ENCODE measurements at regions not wholly inside any gene's neighbourhood (a gene's known extent, or its start where the extent isn't known, plus 50 kb on each side); places are given as distances from the start of the nearest gene placed in this dataset.

DNA sequence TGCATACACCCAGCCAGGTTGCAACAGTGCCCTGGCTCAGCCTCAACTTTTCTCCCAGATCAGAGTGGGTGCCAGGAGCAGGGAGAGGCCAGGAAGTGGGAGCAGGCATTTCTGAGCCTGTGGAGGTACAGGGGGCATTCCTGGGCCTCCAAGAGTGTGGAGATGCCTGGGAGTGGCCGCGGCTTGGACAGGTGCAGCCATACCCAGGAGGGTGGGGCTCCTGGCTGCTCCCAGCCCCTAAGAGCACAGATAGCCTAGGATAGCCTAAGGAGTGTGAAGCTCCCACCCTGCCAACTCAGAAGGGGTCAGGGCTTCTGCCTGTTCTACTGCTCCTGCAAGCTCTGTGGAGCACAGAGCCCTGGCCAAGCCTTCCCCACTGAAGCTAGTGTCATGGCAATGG lies 543.4 kb downstream of the RPL10L start:
- no peak for TF ChIP-seq DNMT1 (IDR thresholded peaks at IDR 0.05)
- TF ChIP-seq, protein P1, sequence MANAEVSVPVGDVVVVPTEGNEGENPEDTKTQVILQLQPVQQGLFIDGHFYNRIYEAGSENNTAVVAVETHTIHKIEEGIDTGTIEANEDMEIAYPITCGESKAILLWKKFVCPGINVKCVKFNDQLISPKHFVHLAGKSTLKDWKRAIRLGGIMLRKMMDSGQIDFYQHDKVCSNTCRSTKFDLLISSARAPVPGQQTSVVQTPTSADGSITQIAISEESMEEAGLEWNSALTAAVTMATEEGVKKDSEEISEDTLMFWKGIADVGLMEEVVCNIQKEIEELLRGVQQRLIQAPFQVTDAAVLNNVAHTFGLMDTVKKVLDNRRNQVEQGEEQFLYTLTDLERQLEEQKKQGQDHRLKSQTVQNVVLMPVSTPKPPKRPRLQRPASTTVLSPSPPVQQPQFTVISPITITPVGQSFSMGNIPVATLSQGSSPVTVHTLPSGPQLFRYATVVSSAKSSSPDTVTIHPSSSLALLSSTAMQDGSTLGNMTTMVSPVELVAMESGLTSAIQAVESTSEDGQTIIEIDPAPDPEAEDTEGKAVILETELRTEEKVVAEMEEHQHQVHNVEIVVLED (CRISPR knock-in tag; IDR thresholded peaks at IDR 0.05): no peak
- no peak for TF ChIP-seq TFAM (CRISPR knock-in tag; conservative IDR thresholded peaks at IDR 0.05)
- TF ChIP-seq, protein P2, sequence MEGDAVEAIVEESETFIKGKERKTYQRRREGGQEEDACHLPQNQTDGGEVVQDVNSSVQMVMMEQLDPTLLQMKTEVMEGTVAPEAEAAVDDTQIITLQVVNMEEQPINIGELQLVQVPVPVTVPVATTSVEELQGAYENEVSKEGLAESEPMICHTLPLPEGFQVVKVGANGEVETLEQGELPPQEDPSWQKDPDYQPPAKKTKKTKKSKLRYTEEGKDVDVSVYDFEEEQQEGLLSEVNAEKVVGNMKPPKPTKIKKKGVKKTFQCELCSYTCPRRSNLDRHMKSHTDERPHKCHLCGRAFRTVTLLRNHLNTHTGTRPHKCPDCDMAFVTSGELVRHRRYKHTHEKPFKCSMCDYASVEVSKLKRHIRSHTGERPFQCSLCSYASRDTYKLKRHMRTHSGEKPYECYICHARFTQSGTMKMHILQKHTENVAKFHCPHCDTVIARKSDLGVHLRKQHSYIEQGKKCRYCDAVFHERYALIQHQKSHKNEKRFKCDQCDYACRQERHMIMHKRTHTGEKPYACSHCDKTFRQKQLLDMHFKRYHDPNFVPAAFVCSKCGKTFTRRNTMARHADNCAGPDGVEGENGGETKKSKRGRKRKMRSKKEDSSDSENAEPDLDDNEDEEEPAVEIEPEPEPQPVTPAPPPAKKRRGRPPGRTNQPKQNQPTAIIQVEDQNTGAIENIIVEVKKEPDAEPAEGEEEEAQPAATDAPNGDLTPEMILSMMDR (IDR thresholded peaks at IDR 0.05 in 2 of 3, conservative IDR thresholded peaks at IDR 0.05 in 1 of 3; ENCODE audit: insufficient read depth in 2 of 3, low read depth in 1 of 3, low read length in 3 of 3): no peak
